Gastrocnemius medialis (tissue), 4 donors: ENCODE measurements at regions not wholly inside any gene's neighbourhood (a gene's known extent, or its start where the extent isn't known, plus 50 kb on each side); places are given as distances from the start of the nearest gene placed in this dataset.

Source experiments
- ATAC-seq, 2 donors: fragments of 150-250 bp; one replicate each; pipeline ENCODE4 v1.9.1; 2016
- DNase-seq, 2 donors: peaks; one replicate each; pipeline ENCODE4 v3.0.0-alpha.2; 2019
- H3K27ac ChIP-seq, 4 donors: fragments of 200-600 bp; sonication (generic); 1 replicate in 1 of 4; 2 replicates in 3 of 4; pipeline ENCODE4 v1.5.1; 2016 to 2018; ENCODE audit warnings: mild to moderate bottlenecking in 2 of 4, moderate library complexity in 1 of 4
- H3K27me3 ChIP-seq, 3 donors: fragments of 200-600 bp; sonication (generic) in 2 of 3; 1 replicate in 1 of 3; 2 replicates in 2 of 3; pipeline versions ENCODE4 v1.5.1 to v1.6.0; 2016 to 2019; ENCODE audit warnings: mild to moderate bottlenecking in 1 of 3, moderate library complexity in 1 of 3
- H3K36me3 ChIP-seq, 2 donors: fragments of 200-600 bp; sonication (generic) in 1 of 2; one replicate each; pipeline ENCODE4 v1.5.1; 2017 to 2018
- H3K4me1 ChIP-seq, 2 donors: fragments of 200-600 bp; sonication (generic) in 1 of 2; one replicate each; pipeline ENCODE4 v1.5.1; 2016 to 2017; ENCODE audit warnings: mild to moderate bottlenecking in 2 of 2
- H3K4me3 ChIP-seq, 4 donors: fragments of 200-600 bp; sonication (generic) in 3 of 4; 1 replicate in 1 of 4; 2 replicates in 3 of 4; pipeline ENCODE4 v1.5.1; 2016 to 2019; ENCODE audit warnings: mild to moderate bottlenecking in 2 of 4
- H3K9me3 ChIP-seq, 3 donors: fragments of 200-600 bp; sonication (generic) in 2 of 3; 1 replicate in 1 of 3; 2 replicates in 2 of 3; pipeline ENCODE4 v1.5.1; 2016 to 2019
- CTCF ChIP-seq, 5 experiments: fragments of 450-650 bp in 3 of 5; fragments of 200-600 bp in 2 of 5; sonication (generic) in 2 of 5; IDR thresholded peaks in 4 of 5; conservative IDR thresholded peaks in 1 of 5; 1 replicate in 4 of 5; 2 replicates in 1 of 5; pipeline ENCODE4 v1.5.1; 2016 to 2019; ENCODE audit warnings: antibody characterized with exemption in 5 of 5, mild to moderate bottlenecking in 3 of 5, moderate library complexity in 3 of 5
- POLR2A ChIP-seq, 2 donors: fragments of 450-650 bp; IDR thresholded peaks; one replicate each; pipeline ENCODE4 v1.6.1; 2017; ENCODE audit warnings: antibody characterized with exemption in 2 of 2, mild to moderate bottlenecking in 2 of 2, moderate library complexity in 2 of 2
- in situ Hi-C, 4 donors: fragments of 200-750 bp; cut with MboI; loops; one replicate each; pipeline versions ENCODE4 v1.15.0 to v1.8.0; 2017; ENCODE audit warnings: low sequenced_read_pairs in 4 of 4
- intact Hi-C: fragments of 100-400 bp; cut with DNase I; formaldehyde crosslinking; loops from one replicate; pipeline ENCODE4 v1.15.1; 2023; ENCODE audit warnings: low total_unique reads

- Histone ChIP-seq H3K27me3 (peaks cover 0 to 6% (median 0%) of the 10 kb centered on the region in 3 donors), H3K36me3 (no peaks in the 10 kb centered on the region), H3K4me1 (no peaks in the 10 kb centered on the region), H3K9me3 (no peaks in the 10 kb centered on the region), H3K4me3 (no peak overlapping the region), H3K27ac (no peak overlapping the region)
- in situ Hi-C loops = no loop called here
- no peak for ATAC-seq
- TF ChIP-seq CTCF (IDR thresholded peaks at IDR 0.05 in 4 of 5, conservative IDR thresholded peaks at IDR 0.05 in 1 of 5) (no peak), POLR2A (IDR thresholded peaks at IDR 0.05) (no peak)
- DNase-seq = no peak
- intact Hi-C loops = no loop called here
Observed at GRCh38 chr20:56940466-56940865, 311.4 kb downstream of the TFAP2C start.

GRCh38 chr20:56941101-56941686 lies 312.1 kb downstream of the TFAP2C start:
- H3K27ac ChIP-seq = no peak overlapping the region
- ATAC-seq (no peak), DNase-seq (no peak)
- intact Hi-C loops (no loop called here), in situ Hi-C loops (no loop called here)
- no peaks in the 10 kb centered on the region for H3K9me3 ChIP-seq
- H3K27me3 ChIP-seq = peaks cover 0 to 6% (median 0%) of the 10 kb centered on the region in 3 donors
- no peaks in the 10 kb centered on the region for H3K4me1 ChIP-seq
- H3K4me3 ChIP-seq = no peak overlapping the region
- TF ChIP-seq POLR2A (IDR thresholded peaks at IDR 0.05) = no peak
- TF ChIP-seq CTCF (IDR thresholded peaks at IDR 0.05 in 4 of 5, conservative IDR thresholded peaks at IDR 0.05 in 1 of 5) = no peak
- H3K36me3 ChIP-seq = no peaks in the 10 kb centered on the region

- Histone ChIP-seq H3K4me3 (no peak overlapping the region), H3K4me1 (no peaks in the 10 kb centered on the region), H3K27me3 (peaks cover 0 to 6% (median 0%) of the 10 kb centered on the region in 3 donors), H3K36me3 (no peaks in the 10 kb centered on the region), H3K27ac (no peak overlapping the region), H3K9me3 (no peaks in the 10 kb centered on the region)
- intact Hi-C loops (no loop called here), in situ Hi-C loops (no loop called here)
- no peak for DNase-seq
- no peak for ATAC-seq
- TF ChIP-seq POLR2A (IDR thresholded peaks at IDR 0.05) (no peak), CTCF (IDR thresholded peaks at IDR 0.05 in 4 of 5, conservative IDR thresholded peaks at IDR 0.05 in 1 of 5) (no peak)
Observed at GRCh38 chr20:56943946-56944945, 315.1 kb downstream of the TFAP2C start.

GRCh38 chr20:56945057-56945456 lies 316.0 kb downstream of the TFAP2C start:
- intact Hi-C loops (no loop called here), in situ Hi-C loops (no loop called here)
- Histone ChIP-seq H3K4me3 (no peak overlapping the region), H3K27me3 (peaks cover 0 to 12% (median 0%) of the 10 kb centered on the region in 3 donors), H3K36me3 (no peaks in the 10 kb centered on the region), H3K9me3 (no peaks in the 10 kb centered on the region), H3K27ac (no peak overlapping the region), H3K4me1 (no peaks in the 10 kb centered on the region)
- ATAC-seq (no peak), DNase-seq (no peak)
- TF ChIP-seq POLR2A (IDR thresholded peaks at IDR 0.05) (no peak), CTCF (IDR thresholded peaks at IDR 0.05 in 4 of 5, conservative IDR thresholded peaks at IDR 0.05 in 1 of 5) (no peak)
